ENCODE measurements at regions not wholly inside any gene's neighbourhood (a gene's known extent, or its start where the extent isn't known, plus 50 kb on each side); places are given as distances from the start of the nearest gene placed in this dataset.

- TF ChIP-seq CTCF (IDR thresholded peaks at IDR 0.05) (no peak), POLR2A (IDR thresholded peaks at IDR 0.05; ENCODE audit: low read depth) (no peak)
Observed at GRCh38 chr18:56256659-56257058, 381.7 kb downstream of the TXNL1 start.
